ENCODE measurements at regions not wholly inside any gene's neighbourhood (a gene's known extent, or its start where the extent isn't known, plus 50 kb on each side); places are given as distances from the start of the nearest gene placed in this dataset.

DNA sequence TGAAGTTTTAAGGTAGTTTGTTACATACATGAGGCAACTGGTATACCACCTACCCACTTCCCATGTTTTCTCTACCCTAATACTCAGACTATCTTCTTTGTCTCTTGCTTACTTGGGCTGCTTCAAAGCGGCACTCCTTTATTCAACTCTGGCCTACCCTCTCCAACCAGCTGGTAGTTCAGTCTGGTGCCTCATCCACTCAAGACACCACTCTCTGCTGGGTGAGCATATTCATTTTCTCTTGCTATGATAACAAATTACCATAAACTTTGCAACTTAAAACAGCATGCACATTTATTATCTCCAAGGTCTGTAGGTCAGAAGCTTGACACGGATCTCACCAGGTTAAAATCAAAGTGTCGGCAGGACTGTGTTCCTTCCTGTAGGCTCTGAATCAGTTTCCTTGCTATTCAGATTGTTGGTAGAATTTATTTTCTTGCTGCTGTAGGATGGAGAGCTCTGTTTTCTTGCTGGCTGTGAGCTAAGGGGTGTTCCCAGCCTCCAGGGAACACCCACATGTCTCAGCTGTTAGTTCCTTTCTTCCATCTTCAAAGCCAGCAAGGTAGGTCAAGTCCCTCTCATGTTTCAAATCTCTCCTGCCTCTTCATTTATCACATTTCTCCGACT is 666.0 kb downstream of the DIAPH3 start:
- TF ChIP-seq POLR2A (IDR thresholded peaks at IDR 0.05) (no peak), EP300 (IDR thresholded peaks at IDR 0.05) (no peak)
- TF ChIP-seq, protein P1, sequence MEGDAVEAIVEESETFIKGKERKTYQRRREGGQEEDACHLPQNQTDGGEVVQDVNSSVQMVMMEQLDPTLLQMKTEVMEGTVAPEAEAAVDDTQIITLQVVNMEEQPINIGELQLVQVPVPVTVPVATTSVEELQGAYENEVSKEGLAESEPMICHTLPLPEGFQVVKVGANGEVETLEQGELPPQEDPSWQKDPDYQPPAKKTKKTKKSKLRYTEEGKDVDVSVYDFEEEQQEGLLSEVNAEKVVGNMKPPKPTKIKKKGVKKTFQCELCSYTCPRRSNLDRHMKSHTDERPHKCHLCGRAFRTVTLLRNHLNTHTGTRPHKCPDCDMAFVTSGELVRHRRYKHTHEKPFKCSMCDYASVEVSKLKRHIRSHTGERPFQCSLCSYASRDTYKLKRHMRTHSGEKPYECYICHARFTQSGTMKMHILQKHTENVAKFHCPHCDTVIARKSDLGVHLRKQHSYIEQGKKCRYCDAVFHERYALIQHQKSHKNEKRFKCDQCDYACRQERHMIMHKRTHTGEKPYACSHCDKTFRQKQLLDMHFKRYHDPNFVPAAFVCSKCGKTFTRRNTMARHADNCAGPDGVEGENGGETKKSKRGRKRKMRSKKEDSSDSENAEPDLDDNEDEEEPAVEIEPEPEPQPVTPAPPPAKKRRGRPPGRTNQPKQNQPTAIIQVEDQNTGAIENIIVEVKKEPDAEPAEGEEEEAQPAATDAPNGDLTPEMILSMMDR (IDR thresholded peaks at IDR 0.05) = no peak
- Histone ChIP-seq H3K4me3 (no peak overlapping the region), H3K27me3 (no peaks in the 10 kb centered on the region), H3K27ac (no peak overlapping the region), H3K9me3 (peaks cover 0 to 7% (median 0%) of the 10 kb centered on the region in 4 donors), H3K4me1 (peaks cover 0 to 19% (median 0%) of the 10 kb centered on the region in 4 donors), H3K36me3 (no peaks in the 10 kb centered on the region)
- no peak for DNase-seq (ENCODE audit: low spot score in 2 of 2)
- 90 to 95% methylated on average over 4 of the region's 4 CpGs for WGBS, 2 donors

DNA sequence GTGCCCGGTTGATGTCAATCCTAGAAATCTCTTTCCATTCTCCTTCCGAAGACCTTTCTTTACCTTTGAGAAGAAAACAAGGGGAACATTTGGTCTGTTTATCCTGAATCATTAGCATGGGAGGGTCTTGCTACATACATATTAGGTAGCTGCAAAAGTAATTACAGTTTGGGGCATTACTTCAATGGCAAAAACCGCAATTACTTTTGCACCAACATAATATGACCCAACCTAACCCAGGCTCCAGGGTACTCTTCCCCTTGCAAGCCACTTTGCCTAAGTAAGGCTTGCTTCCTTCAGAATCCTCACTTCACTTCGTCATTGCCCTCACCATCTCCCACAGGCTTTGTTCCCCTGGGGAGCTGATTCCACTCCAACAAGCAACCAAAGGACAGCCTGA is 662.7 kb downstream of the DIAPH3 start:
- TF ChIP-seq EP300 (IDR thresholded peaks at IDR 0.05) (no peak), POLR2A (IDR thresholded peaks at IDR 0.05) (no peak)
- TF ChIP-seq, protein P1 (IDR thresholded peaks at IDR 0.05) = no peak
- 83 to 94% methylated on average over 4 of the region's 4 CpGs for WGBS, 2 donors
- Histone ChIP-seq H3K36me3 (no peaks in the 10 kb centered on the region), H3K4me3 (no peak overlapping the region), H3K27ac (no peak overlapping the region), H3K27me3 (no peaks in the 10 kb centered on the region), H3K9me3 (peaks cover 0 to 7% (median 0%) of the 10 kb centered on the region in 4 donors), H3K4me1 (no peaks in the 10 kb centered on the region)
- no peak for DNase-seq (ENCODE audit: low spot score in 2 of 2)

DNA sequence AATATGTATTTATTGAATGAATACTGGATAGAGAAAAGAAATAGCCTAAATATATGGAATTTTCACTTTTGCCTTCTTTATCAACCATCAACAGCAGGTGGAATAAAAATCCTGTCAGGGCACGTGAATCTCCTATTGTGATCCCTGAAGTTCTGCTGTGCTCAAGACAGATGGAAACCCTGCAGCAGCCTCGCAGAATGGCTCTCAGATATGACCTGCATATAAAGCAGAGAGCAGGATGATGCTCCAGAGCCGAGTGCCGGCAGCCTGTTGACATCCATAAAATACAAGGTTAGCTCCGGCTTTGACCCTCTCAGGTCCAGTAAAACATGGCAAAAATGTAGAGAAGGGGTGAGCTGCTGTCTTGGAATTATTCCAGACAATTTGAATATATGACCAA is 659.3 kb downstream of the DIAPH3 start:
- Histone ChIP-seq H3K27me3 (no peaks in the 10 kb centered on the region), H3K27ac (no peak overlapping the region), H3K36me3 (no peaks in the 10 kb centered on the region), H3K4me3 (no peak overlapping the region), H3K4me1 (no peaks in the 10 kb centered on the region), H3K9me3 (peaks cover 0 to under 1% (median 0%) of the 10 kb centered on the region in 4 donors)
- DNase-seq (ENCODE audit: low spot score in 2 of 2) = no peak
- TF ChIP-seq POLR2A (IDR thresholded peaks at IDR 0.05) (no peak), EP300 (IDR thresholded peaks at IDR 0.05) (no peak)
- TF ChIP-seq, protein P1 (IDR thresholded peaks at IDR 0.05) = no peak
- WGBS, 2 donors = 75 to 79% methylated on average over 5 of the region's 5 CpGs

DNA sequence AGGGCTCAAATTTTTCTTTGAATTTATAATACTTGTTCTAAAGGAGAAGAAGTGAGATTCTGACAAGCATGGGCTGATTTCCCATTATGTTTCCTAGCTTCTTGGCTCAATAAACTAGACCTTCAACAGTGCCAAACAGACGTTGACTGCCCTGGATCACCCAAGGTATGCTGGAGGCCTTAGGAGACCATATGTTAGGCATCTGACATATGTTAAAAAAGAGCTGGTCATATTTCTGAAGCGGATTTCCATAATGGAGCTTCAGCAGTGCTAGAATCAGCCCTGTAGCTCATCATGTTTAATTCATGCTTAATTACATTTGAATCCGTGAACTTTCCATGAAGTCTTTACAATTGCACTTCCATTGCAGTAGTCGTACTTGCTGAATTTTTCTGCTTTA is 653.3 kb downstream of the DIAPH3 start:
- 86 to 88% methylated on average over 4 of the region's 4 CpGs for WGBS, 2 donors
- no peaks in the 10 kb centered on the region for H3K36me3 ChIP-seq
- H3K4me1 ChIP-seq = no peaks in the 10 kb centered on the region
- no peak overlapping the region for H3K4me3 ChIP-seq
- TF ChIP-seq EP300 (IDR thresholded peaks at IDR 0.05) (no peak), POLR2A (IDR thresholded peaks at IDR 0.05) (no peak)
- TF ChIP-seq, protein P1 (IDR thresholded peaks at IDR 0.05) = no peak
- no peaks in the 10 kb centered on the region for H3K9me3 ChIP-seq
- no peak overlapping the region for H3K27ac ChIP-seq
- no peak for DNase-seq (ENCODE audit: low spot score in 2 of 2)
- no peaks in the 10 kb centered on the region for H3K27me3 ChIP-seq

DNA sequence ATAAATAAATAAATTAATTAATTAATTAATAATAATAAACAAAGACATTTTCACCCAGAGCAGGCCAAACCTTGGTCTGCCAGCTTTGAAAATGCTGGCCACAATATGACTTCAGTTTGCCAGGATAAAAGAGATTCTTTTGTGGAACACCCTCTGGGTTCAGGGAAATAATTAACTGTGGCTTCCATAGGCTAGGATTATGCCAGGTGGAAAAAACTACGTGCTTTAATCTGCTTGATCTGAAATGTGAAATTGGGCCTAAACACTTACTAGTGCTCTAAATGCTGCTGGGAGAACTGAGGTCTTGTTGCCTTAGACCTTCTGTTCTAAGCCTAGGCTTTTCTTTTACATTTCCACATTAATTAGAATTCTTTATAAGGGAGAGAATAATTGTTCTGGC is 650.0 kb downstream of the DIAPH3 start:
- no peaks in the 10 kb centered on the region for H3K36me3 ChIP-seq
- DNase-seq (ENCODE audit: low spot score in 2 of 2) = no peak
- no peaks in the 10 kb centered on the region for H3K9me3 ChIP-seq
- no peak overlapping the region for H3K27ac ChIP-seq
- H3K4me1 ChIP-seq = no peaks in the 10 kb centered on the region
- H3K4me3 ChIP-seq = no peak overlapping the region
- no peaks in the 10 kb centered on the region for H3K27me3 ChIP-seq
- TF ChIP-seq, protein P1 (IDR thresholded peaks at IDR 0.05) = no peak
- TF ChIP-seq EP300 (IDR thresholded peaks at IDR 0.05) = no peak
- WGBS, 2 donors = 69 to 76% methylated on average over 1 of the region's 1 CpG

Measured in tibial nerve (tissue), 4 donors.